Psoas muscle (tissue), 7 donors: ENCODE measurements at regions not wholly inside any gene's neighbourhood (a gene's known extent, or its start where the extent isn't known, plus 50 kb on each side); places are given as distances from the start of the nearest gene placed in this dataset.
"Not testable (repeated sequence)": the region's sequence is repeated elsewhere in the genome, so short reads cannot be mapped to it uniquely, and the experiment has no call there.

ENCODE experiments used
- ATAC-seq, 4 donors: fragments of 200-7000 bp; cut with Tn5 transposase; one replicate each; pipeline ENCODE4 v1.9.1; 2020; ENCODE audit warnings: moderate library complexity in 3 of 4, mild to moderate bottlenecking in 2 of 4
- DNase-seq, 2 donors: peaks; one replicate each; pipeline ENCODE4 v3.0.0-alpha.2; 2020
- H3K27ac ChIP-seq: fragments of 200-600 bp; one replicate; pipeline ENCODE4 v1.8.0; 2022
- H3K27me3 ChIP-seq, 3 donors: fragments of 200-600 bp in 1 of 3; one replicate each; pipeline versions ENCODE4 v1.6.1 to v1.8.0; 2013 to 2022; ENCODE audit warnings: low read length in 2 of 3, mild to moderate bottlenecking in 2 of 3, moderate library complexity in 1 of 3; ENCODE audit not compliant: insufficient read depth in 3 of 3
- H3K36me3 ChIP-seq, 2 donors: fragments of 200-600 bp in 1 of 2; one replicate each; pipeline versions ENCODE4 v1.6.1 to v1.8.0; 2013 to 2022; ENCODE audit warnings: low read depth in 1 of 2, mild to moderate bottlenecking in 1 of 2, moderate library complexity in 1 of 2; ENCODE audit not compliant: insufficient read depth in 1 of 2
- H3K4me1 ChIP-seq: fragments of 200-600 bp; one replicate; pipeline ENCODE4 v1.8.0; 2022
- H3K4me3 ChIP-seq: fragments of 200-600 bp; one replicate; pipeline ENCODE4 v1.8.0; 2022; ENCODE audit warnings: mild to moderate bottlenecking
- H3K9me3 ChIP-seq: fragments of 200-600 bp; one replicate; pipeline ENCODE4 v1.8.0; 2022
- CTCF ChIP-seq: fragments of 200-600 bp; IDR thresholded peaks from one replicate; pipeline ENCODE4 v1.8.0; 2022; ENCODE audit warnings: antibody characterized with exemption
- WGBS, 3 donors: extraction: QIAGEN DNeasy Blood & Tissue Kit; methylation state at CpG; one replicate each; pipeline versions ENCODE4 v1.1.6 to v1.1.7; 2013; 5-methylcytosine and 5-hydroxymethylcytosine counted together
- intact Hi-C, 2 donors: fragments of 100-400 bp; cut with DNase I; formaldehyde crosslinking; loops; one replicate each; pipeline versions ENCODE4 v1.11.0 to v1.14.2; 2022
- donor health status: healthy with polysubstance abuse.
- donor health status: DM: no; HTN: no; CAD: no; lungs with moderate emphysema.
- donor health status: Bipolar disorder and iron deficiency.
- donor health status: healthy.
- donor health status: DM: yes; HTN: yes; CAD: no.
- donor health status: DM: no; HTN: no; CAD: no.
- donor health status: DM: yes; HTN: yes; CAD: no.

DNA sequence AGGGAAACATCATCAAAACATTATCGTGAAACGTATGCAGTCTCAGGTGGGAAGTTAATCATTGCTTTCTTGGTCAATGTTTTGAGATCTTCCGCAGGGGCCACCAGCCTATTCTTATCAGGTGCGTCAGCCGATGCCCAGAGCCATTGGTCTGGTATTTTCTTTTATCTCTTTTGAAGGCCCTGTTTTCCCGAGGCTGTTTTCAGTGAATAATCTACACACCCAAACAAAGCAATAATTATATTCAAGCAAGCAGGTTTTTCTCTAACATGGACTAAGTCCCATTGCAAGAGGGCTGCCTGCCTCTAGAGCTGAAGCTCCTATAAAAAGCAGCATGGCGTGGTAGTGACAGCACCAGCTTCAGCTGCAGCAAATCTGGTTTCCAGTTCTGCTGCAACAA lies 430.0 kb upstream of the ID2 start:
- Histone ChIP-seq H3K36me3 (no peaks in the 10 kb centered on the region), H3K4me1 (peaks cover 4% of the 10 kb centered on the region), H3K27ac (no peak overlapping the region), H3K9me3 (no peaks in the 10 kb centered on the region), H3K4me3 (no peak overlapping the region), H3K27me3 (no peaks in the 10 kb centered on the region)
- TF ChIP-seq CTCF, result no peak
- intact Hi-C loops, result no loop called here
- DNase-seq (no peak), ATAC-seq (no peak)
- 96 to 97% (median 97%) methylated on average over 7 of the region's 7 CpGs for WGBS, 3 donors

GRCh38 chr2:8252997-8253694 lies 428.7 kb upstream of the ID2 start:
- no peaks in the 10 kb centered on the region for H3K9me3 ChIP-seq
- no peak for TF ChIP-seq CTCF
- H3K36me3 ChIP-seq, result no peaks in the 10 kb centered on the region
- intact Hi-C loops, result no loop called here
- WGBS, 3 donors, result 45 to 57% (median 48%) methylated on average over 10 of the region's 10 CpGs
- H3K27ac ChIP-seq, result no peak overlapping the region
- peaks cover 4% of the 10 kb centered on the region for H3K4me1 ChIP-seq
- H3K27me3 ChIP-seq, result no peaks in the 10 kb centered on the region
- ATAC-seq (peak; percentile 73 to 96 (median 86)), DNase-seq (peak in 1 of 2 donors; percentile 20)
- no peak overlapping the region for H3K4me3 ChIP-seq

GRCh38 chr2:8253781-8254180 lies 428.1 kb upstream of the ID2 start:
- Histone ChIP-seq H3K9me3 (no peaks in the 10 kb centered on the region), H3K27me3 (no peaks in the 10 kb centered on the region), H3K4me1 (peaks cover 4% of the 10 kb centered on the region), H3K36me3 (no peaks in the 10 kb centered on the region), H3K4me3 (no peak overlapping the region), H3K27ac (no peak overlapping the region)
- intact Hi-C loops, result no loop called here
- no peak for TF ChIP-seq CTCF
- DNase-seq (no peak), ATAC-seq (no peak)
- WGBS, 3 donors, result 96 to 99% (median 98%) methylated on average over 2 of the region's 2 CpGs

DNA sequence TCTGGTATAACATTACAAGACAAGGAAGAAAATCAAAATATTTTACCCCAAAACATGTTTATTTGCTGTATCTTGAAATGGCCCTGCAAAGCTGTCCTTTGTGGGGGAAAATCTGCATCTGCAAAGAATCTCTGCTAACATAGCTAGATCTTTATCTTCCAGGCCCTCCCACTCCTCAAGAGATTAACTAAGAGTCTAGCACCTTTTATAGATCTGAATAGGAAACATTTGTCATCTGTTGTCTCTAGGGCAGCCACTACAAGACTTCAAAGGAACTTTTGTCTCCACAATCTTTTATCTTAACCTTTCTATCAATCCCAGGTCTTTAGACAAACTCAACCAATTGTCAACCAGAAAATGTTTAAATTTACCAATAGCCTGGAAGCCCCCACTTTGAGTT lies 427.6 kb upstream of the ID2 start:
- H3K9me3 ChIP-seq, intact Hi-C loops, H3K36me3 ChIP-seq, H3K4me3 ChIP-seq, H3K27ac ChIP-seq, ATAC-seq, H3K4me1 ChIP-seq, DNase-seq, H3K27me3 ChIP-seq: not testable (repeated sequence)

GRCh38 chr2:8254791-8255447 lies 426.9 kb upstream of the ID2 start:
- TF ChIP-seq CTCF, result no peak
- no peak overlapping the region for H3K4me3 ChIP-seq
- H3K9me3 ChIP-seq, result no peaks in the 10 kb centered on the region
- no peaks in the 10 kb centered on the region for H3K4me1 ChIP-seq
- intact Hi-C loops, result no loop called here
- H3K36me3 ChIP-seq, result no peaks in the 10 kb centered on the region
- no peak overlapping the region for H3K27ac ChIP-seq
- no peaks in the 10 kb centered on the region for H3K27me3 ChIP-seq
- DNase-seq (no peak), ATAC-seq (no peak)
- WGBS, 3 donors, result 96 to 98% (median 97%) methylated on average over 7 of the region's 7 CpGs
